Muscle of arm (tissue), 1 donor: ENCODE measurements at regions not wholly inside any gene's neighbourhood (a gene's known extent, or its start where the extent isn't known, plus 50 kb on each side); places are given as distances from the start of the nearest gene placed in this dataset.
"Not testable (repeated sequence)": the region's sequence is repeated elsewhere in the genome, so short reads cannot be mapped to it uniquely, and the experiment has no call there.

ENCODE experiments used
- DNase-seq: peaks from one replicate; pipeline ENCODE4 v3.0.0-alpha.2; 2013

DNA sequence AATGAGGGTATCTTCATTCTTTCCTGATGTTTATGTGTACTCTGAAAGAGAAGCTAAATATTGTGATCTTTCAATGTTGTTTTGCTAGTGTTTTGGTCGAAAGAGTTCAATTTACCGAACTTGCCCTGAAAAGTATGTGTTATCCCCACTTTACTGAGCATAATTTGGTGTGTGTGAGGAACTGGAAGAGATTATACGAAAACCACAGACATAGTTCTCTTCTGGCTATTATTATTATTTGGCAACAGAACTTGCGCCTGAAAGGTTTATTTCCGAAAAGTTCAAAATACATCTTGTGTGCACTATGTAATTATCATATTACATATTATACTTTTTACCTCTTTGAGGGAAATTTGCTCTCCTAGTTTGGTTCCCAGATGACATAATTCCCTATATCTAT, 232.5 kb upstream of the INTU start:
- DNase-seq = no peak

- DNase-seq = peak; percentile 84
Observed at GRCh38 chr4:127400731-127401346, 231.9 kb upstream of the INTU start.

DNA sequence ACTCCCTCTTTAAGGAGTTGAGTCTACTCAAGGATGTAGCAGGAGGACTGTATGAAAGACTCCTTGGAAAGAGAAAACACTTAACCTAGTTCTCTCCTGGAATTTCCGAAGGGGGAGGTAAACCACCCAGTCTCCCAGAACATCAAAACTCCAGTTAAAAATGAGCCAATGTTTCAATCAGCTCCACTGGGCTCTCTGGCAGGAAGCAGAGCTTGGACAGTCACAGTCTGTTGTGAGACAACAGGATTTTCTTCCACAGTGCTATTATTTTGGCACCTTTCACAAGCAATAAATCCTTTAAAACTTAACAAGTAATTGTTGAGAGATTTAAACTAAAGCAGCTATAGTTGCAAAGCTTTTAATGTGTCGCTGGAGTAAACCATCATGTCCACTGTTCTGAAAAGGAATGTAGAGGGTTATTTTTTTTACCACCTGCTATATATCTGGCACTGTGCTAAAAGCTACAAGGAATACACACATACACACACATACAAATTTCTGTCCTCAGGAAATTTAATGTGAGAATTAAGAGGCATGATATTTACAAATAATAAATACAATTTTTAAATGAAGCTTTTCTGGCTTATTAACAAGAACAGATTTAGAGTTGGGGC, 229.2 kb upstream of the INTU start:
- DNase-seq = peak; percentile 79

DNA sequence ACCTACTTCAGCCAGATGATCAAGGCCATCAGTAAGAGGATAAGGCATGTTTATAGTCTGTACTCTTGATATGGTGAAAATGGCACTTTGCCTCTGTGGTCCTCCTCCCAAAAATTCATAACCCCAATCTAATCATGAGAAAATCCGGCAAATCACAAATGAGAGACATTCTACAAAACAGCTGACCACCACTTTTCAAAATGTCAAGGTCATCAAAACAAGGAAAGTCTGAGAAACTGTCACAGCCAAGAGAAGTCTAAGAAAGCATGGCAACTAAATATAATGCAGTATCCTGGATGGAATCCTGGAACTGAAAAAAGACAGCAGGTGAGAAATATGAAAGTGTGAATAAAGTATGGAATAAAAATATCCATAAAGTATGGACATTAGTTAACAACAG, 226.6 kb upstream of the INTU start:
- DNase-seq = no peak

- not testable (repeated sequence) for DNase-seq
Observed at GRCh38 chr4:127407572-127407971, 225.2 kb upstream of the INTU start.

- no peak for DNase-seq
Observed at GRCh38 chr4:127410201-127410600, 222.6 kb upstream of the INTU start.

GRCh38 chr4:127410644-127411043, 222.1 kb upstream of the INTU start:
- no peak for DNase-seq

DNA sequence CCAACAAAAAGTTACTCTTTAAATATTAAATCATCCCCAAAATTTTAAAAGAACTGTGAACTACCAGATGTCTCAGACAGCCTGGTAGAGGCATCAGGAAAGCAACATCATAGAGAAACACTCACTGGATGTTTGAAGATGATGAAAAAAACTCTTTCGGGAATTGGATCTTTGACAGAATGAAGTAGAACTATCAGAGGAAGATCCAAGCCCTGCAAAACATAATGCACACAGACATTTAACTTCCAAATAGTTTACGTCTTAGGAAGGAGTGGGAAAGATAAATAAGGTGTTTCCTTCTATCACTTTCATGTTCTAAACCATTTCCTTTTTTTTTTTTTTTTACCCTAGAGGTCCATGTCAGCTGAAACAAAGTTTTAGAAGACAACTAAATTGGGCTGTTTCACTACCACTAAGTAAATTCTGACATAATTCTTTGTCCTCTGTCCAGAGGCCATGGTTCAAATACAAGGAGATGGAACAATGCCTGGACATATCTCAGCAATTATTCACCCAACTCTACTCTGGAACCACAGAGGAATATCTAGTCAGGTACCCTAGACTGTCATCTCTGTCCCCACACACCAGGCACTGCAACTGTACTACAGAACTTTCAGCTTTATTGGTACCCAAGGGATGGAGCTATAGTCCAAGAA, 217.7 kb upstream of the INTU start:
- DNase-seq = no peak

DNA sequence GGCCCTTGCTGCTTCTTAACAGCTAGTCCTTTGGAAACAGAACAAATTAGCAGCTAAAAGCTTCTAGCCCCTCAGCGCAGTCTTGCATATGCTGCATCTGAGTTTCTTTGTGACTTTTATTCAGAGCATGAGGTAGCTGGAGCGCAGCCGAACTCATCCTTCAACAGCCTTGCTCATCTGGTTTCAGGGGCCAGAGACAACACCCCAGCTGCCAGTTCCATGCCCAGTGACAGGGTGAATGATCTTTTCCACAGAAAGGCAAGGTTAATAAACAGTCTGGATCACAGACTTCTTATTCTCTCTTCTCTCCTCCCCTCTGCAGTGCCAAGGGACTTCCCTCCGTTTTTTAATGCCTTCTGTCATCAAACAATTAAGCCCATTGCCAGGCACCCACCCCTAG, 216.6 kb upstream of the INTU start:
- no peak for DNase-seq

DNA sequence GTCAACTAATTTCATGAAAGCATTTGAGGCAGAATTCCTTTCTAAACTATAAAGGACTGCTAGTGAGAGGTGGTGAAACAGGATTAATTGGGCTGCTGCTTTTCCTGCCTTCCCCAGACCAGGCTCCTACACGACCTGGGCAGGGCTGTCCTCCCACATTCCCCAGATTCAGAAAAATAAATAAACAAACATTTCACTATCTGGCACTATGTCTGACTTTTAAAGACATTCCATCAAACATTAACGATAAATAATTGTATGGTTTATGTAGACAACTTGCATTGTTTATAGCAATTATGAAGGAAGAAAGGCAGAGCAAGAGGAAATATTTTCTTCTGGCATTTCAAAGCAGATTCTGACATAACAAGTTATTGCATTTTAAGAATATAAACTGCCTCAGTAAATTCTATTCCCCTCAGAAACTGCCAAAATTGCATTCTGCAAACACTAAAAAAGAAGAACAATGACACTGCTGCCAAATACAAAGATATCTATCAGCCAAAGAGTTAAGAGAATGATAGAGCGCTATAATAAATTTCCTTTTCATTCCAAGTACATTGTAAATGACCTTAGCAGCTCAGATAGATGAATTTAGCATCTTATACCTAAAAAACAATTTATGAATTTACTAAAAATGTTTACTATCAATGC, 214.7 kb upstream of the INTU start:
- no peak for DNase-seq

GRCh38 chr4:127419431-127419830, 213.3 kb upstream of the INTU start:
- no peak for DNase-seq

GRCh38 chr4:127421437-127421836, 211.3 kb upstream of the INTU start:
- DNase-seq = no peak

DNA sequence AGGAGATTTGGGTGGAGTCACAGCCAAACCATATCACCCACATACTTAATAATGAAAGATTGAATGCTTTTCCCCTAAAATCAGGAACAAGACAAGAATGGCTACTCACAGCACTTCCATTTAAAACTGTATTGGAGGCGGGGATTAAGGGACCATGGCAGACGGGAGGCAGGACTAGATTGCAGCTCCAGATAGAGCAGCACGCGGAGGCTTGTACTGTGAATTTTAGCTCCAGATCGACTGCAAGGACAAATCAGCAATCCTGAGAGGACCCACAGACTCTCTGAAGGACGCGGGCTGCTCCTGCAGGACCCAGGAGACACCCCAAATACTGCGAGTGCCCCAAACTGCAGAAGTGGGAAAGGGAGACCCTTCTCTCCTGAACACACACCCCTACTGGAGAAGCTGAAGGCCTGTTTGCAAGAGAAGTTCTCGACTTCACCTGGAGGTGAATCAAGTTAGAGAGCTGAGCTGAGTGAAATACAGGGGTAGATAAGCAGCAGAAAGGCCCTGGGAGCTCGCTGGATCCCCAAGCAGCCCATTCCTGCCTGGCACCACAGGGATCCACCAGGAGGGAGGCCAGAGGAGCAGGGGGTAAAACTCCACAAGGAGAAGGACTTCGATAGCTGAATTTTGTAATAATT, 207.4 kb upstream of the INTU start:
- DNase-seq = no peak

- DNase-seq = no peak
Observed at GRCh38 chr4:127425851-127426250, 206.9 kb upstream of the INTU start.

DNA sequence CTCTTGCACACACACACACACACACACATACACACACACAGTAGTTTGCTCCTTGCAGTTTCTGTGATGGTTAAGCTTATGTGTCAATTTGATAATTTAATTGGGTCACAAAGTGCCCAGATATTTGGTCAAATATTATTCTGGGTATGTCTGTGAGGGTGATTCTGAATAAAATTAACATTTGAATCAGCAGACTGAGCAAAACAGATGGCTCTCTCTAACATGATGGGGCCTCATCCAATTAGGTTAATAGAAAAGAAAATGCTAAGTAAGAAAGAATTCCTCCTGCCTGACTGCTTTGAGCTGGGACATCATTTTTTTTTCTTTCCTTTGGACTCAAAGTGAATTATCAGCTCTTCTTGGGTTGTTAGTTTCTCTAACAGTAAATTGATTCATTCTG, 191.2 kb upstream of the INTU start:
- DNase-seq = no peak

DNA sequence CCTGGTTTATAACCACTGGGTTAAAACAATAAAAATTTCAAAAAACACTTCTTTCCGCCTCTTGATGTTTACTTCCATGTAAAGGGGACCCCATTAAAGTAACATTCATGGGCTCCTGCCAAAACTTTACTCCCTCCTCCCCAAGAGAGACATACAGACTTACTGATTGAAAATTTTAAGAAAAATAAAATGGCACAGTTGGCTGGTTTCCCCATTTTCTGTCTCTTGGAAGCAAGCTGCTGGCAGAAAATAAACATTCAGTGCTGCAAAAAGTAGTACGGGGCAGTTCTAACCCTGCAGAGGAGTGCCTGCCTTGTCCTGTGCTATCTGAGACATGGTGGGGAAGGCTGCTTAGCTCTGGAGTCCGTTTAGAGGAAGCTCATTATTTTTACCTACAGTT, 187.3 kb upstream of the INTU start:
- DNase-seq = no peak

GRCh38 chr4:127446427-127446885, 186.3 kb upstream of the INTU start:
- peak; percentile 88 for DNase-seq

GRCh38 chr4:127448986-127449385, 183.8 kb upstream of the INTU start:
- DNase-seq = peak; percentile 35

DNA sequence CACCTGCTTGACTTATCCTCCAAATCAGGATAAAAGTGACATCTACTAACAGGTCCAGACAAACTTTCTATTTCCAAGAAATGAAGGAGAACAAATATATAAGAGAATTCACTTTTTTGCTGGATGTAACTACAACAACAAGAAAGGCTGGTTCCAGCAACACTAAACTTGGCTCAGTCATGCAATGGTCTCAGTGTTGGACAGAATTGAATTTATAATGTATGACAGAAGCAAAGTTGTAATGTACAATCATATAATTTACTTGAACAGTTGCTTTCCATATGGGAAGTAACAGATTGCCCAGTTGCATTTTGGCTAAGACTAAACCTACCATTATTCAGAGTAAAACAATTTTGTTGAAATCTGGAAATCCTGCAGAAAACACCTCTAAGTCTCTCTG, 183.3 kb upstream of the INTU start:
- DNase-seq = peak; percentile 77

GRCh38 chr4:127450276-127450675, 182.5 kb upstream of the INTU start:
- peak; percentile 77 for DNase-seq

GRCh38 chr4:127463883-127464282, 168.9 kb upstream of the INTU start:
- no peak for DNase-seq

GRCh38 chr4:127469542-127469941, 163.2 kb upstream of the INTU start:
- no peak for DNase-seq
